NCI-H2081 (cell line): ENCODE measurements at regions not wholly inside any gene's neighbourhood (a gene's known extent, or its start where the extent isn't known, plus 50 kb on each side); places are given as distances from the start of the nearest gene placed in this dataset.
"Not testable (repeated sequence)": the region's sequence is repeated elsewhere in the genome, so short reads cannot be mapped to it uniquely, and the experiment has no call there.

Source experiments
- DNase-seq, 2 experiments: peaks; one replicate each; lab custom pipeline; 2025; lab: John Stamatoyannopoulos, UW

DNA sequence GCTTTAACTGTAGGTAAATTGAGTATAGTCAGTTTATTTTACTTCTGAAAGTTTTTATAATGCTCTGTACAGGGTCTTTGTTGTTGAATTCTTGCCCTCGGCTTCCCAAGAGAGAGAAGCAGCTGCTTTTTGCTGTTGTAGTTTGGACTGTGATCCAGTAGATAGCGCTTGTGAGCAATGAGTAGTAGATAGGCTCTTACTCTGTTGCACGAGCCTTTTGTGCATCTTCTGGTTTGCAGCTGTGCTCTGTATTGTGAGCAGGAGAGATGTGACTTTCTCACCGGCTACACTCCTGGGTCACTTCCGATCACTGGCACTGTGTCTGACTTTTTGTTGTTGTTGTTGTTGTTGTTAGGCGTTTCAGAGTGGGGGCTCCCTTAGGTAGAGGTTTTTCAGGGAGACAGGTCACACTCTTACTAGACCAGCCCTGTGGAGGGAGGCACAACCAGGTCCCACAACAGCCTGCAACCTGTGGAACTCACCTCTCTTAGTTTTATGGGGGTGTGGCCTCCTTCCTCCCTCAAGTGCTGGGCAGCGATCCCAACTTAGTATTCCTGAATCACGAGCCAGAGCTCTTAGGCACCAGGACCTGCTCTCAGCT, 822.1 kb upstream of the GALNTL6 start:
- DNase-seq, result peak; percentile 23 to 58

GRCh38 chr4:170988446-170988845, 824.8 kb upstream of the GALNTL6 start:
- DNase-seq, result no peak

GRCh38 chr4:170979736-170980135, 833.5 kb upstream of the GALNTL6 start:
- no peak for DNase-seq

GRCh38 chr4:170978990-170979389, 834.2 kb upstream of the GALNTL6 start:
- no peak for DNase-seq

GRCh38 chr4:170949084-170949483, 859.3 kb upstream of the AADAT start:
- DNase-seq, result no peak

GRCh38 chr4:170940043-170940724, 850.4 kb upstream of the AADAT start:
- DNase-seq, result no peak

DNA sequence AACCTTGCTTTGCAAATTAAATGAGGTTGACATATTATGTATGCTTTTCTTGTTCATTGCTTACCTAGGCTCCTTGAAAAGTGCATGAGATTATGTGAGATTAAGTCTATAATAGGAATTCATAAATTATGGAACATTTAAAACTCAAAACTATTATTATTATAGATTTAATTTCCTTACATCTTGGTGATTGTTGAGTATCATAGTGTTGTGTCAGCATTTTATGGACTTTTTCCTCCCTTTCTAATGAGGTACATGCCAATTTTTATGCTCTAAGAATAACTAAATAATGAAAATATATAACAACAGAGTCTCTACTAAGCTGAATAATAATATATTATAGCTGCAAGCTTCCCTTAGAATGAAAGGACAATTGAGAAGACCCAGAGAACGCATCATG, 848.8 kb upstream of the AADAT start:
- DNase-seq, result no peak

DNA sequence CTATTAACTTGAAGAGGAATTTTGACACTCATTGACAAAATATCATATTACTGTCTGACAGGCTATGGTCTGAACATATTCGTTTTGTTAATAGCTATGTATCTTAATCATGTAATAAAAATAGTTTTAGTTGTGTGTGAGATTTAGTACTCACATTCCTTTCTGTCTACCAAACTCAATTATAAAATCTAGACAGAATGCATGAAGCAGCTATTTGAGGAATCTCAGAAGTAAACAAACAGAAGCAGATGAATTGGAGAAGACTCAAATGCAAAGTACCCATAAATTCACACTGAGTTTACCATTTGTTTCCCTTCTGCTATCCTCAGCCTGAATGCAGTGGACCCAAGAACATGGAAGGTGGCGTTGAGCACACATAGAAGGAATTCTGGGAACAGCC, 841.6 kb upstream of the AADAT start:
- DNase-seq, result no peak

GRCh38 chr4:170888660-170889059, 798.9 kb upstream of the AADAT start:
- DNase-seq, result no peak

- DNase-seq, result no peak
Observed at GRCh38 chr4:170887396-170887795, 797.6 kb upstream of the AADAT start.

- DNase-seq, result no peak
Observed at GRCh38 chr4:170884969-170885570, 795.3 kb upstream of the AADAT start.

DNA sequence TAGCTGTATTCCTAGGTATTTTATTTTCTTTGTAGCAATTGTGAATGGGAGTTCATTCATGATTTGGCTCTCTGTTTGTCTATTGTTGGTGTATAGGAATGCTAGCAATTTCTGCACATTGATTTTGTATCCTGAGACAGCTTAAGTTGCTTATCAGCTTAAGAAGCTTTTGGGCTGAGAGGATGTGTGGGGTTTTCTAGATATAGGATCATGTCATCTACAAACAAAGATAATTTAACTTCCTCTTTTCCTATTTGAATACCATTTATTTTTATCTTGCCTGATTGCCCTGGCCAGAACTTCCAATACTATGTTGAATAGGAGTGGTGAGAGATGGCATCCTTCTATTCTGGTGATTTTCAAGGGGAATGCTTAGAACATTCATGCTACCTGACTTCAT, 791.9 kb upstream of the AADAT start:
- DNase-seq, result not testable (repeated sequence)

- DNase-seq, result no peak
Observed at GRCh38 chr4:170875868-170876267, 786.1 kb upstream of the AADAT start.

DNA sequence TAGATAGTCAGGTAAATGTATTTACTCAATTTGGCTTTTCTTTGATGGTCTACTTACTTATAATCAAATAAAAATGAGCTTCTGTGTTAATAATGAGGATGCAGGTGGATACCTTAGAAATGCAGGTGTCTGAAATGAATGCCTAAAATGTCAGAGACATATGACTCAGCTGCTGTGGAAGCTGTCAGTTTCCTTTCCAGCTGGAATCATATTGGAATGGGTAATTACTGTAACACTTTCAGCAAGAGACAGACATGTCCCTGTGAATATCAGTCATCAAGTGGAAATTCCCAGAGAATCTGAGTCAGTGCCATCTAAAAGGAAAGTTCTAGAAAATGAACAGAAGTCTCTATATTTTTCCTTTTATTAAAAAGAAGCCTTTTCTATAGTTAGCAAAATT, 783.0 kb upstream of the AADAT start:
- peak in 1 of 2 experiments; percentile 18 for DNase-seq

- DNase-seq, result no peak
Observed at GRCh38 chr4:170868170-170868569, 778.4 kb upstream of the AADAT start.

DNA sequence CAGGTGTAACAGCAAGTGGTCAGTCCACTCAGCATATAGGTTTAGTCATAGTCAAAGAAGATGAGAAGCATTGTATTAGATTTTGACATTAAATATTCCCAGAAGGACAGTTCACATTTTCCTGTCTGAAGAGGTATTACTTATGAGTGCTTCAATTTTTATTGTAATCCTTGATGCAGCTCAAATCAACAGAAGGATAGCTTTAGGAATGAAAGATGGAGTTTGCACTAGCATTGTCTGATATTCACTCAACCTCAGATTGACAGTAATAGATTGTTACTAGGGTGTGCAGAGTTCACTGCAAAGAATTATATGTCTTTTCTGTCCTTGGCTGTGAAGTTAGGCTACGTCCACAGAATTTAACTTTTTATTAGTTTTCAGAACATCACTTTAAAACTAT, 764.3 kb upstream of the AADAT start:
- no peak for DNase-seq

DNA sequence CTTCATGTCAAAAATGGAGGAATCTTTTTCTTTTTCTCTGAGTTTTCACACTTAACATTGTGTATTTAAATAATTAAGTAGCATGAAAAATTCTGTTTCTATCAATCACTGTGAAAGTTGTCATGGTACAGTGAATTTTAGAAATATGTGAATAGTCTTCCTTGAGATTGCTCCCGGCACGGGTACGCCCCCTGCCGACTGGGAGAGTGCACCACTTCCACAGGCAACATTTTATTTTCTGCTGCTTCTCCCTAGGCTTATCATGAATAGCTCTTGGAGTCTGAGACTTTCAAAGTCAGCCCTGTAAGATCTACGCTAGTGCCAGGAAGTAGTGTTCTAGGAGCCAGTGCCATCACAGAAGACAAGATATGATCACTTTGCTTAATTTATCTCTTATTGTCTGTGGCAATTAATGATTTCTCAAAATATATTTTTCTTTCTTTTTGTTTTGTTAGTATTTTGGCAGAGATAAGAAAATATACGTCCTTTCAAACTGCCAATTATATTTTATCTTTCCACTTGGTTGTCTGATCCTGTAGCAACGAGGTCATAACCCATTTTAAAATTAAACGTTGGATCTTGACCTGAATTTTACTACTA, 763.8 kb upstream of the AADAT start:
- DNase-seq, result peak; percentile 29 to 32

- DNase-seq, result no peak
Observed at GRCh38 chr4:170849969-170850368, 760.2 kb upstream of the AADAT start.

GRCh38 chr4:170827562-170828274, 738.0 kb upstream of the AADAT start:
- DNase-seq, result no peak

DNA sequence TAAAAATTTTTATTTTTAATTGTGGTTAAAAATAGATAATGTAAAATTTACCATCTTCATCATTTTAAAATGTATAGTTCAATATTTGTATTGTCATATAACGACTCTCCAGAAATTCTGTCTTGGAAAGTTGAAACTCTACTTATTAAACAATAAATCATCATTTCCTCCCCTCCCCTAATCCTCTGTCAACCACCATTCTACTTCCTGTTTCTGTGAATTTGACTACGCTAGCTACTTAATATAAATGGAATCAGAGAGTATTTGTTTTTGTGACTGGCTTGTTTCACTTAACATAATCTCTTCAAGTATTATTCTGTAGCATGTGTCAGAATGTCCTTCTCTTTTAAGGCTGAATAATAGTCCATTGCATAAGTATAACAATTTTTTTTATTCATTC, 729.0 kb upstream of the AADAT start:
- DNase-seq, result no peak

DNA sequence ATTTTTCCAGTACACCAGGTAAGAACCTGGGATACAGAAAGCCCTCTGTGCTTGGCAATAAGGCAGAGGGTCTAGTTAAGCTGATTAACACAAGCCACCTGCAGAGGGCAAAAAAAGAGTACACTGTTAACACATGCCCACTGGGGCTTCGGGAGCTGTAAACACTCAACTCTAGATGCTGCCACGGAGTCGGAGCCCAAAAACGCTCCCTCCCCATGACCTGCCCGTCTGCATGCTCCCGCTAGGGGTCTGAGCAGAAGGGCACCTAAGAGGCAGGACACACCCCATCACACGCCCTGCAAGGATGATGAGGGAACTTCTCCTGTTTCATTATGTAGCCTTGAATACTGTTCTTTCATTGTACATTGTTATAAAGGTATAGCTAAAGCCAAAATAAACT, 715.6 kb upstream of the AADAT start:
- DNase-seq, result no peak

GRCh38 chr4:170804930-170805329, 715.2 kb upstream of the AADAT start:
- no peak for DNase-seq

DNA sequence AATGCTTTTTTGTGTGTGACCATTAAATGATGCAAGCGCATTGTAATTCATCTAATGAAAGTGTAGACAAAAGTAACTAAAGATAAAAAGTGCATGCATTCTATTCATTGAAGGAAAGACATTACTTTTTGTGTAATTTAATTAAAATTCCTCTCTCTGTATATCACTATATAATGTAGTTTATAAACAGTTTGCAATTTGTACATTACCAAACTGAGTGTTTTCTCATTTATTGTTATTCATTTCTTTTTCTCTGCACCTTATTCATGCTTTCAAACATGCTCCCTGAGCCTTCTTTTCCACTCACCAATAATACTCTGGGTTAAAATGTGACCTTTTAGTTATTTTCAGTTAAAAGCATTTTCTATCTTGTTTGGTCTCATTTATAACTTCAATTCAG, 713.7 kb upstream of the AADAT start:
- DNase-seq, result no peak
